Aorta (tissue), 5 donors: ENCODE measurements at regions not wholly inside any gene's neighbourhood (a gene's known extent, or its start where the extent isn't known, plus 50 kb on each side); places are given as distances from the start of the nearest gene placed in this dataset.
A peak's percentile ranks its signal among the peaks of the same experiment; 100 is the strongest.
"Not testable (repeated sequence)": the region's sequence is repeated elsewhere in the genome, so short reads cannot be mapped to it uniquely, and the experiment has no call there.

Experiments used
- ATAC-seq: fragments of 200-7000 bp; cut with Tn5 transposase; one replicate; pipeline ENCODE4 v1.9.1; 2022; ENCODE audit warnings: moderate library complexity; ENCODE audit not compliant: low FRiP score
- DNase-seq, 2 donors: peaks; one replicate each; pipeline ENCODE4 v3.0.0-alpha.2; 2020
- H3K27ac ChIP-seq, 2 donors: one replicate each; pipeline ENCODE4 v1.5.1; 2013; ENCODE audit warnings: low read length in 2 of 2, mild to moderate bottlenecking in 2 of 2, moderate library complexity in 2 of 2, control low read depth in 1 of 2, inconsistent platforms in 1 of 2, low read depth in 1 of 2
- H3K27me3 ChIP-seq, 2 donors: one replicate each; pipeline ENCODE4 v1.6.1; 2013; ENCODE audit warnings: control low read depth in 1 of 2, low read length in 1 of 2, mild to moderate bottlenecking in 1 of 2, moderate library complexity in 1 of 2; ENCODE audit not compliant: insufficient read depth in 2 of 2, control insufficient read depth in 1 of 2
- H3K36me3 ChIP-seq, 2 donors: one replicate each; pipeline ENCODE4 v1.6.1; 2013; ENCODE audit warnings: control low read depth in 1 of 2, low read length in 1 of 2, mild to moderate bottlenecking in 1 of 2; ENCODE audit not compliant: insufficient read depth in 2 of 2, control insufficient read depth in 1 of 2
- H3K4me1 ChIP-seq, 2 donors: one replicate each; pipeline ENCODE4 v1.6.1; 2013; ENCODE audit warnings: low read length in 2 of 2, control low read depth in 1 of 2, mild to moderate bottlenecking in 1 of 2, moderate library complexity in 1 of 2; ENCODE audit not compliant: insufficient read depth in 2 of 2, control insufficient read depth in 1 of 2
- H3K4me3 ChIP-seq, 2 donors: one replicate each; pipeline ENCODE4 v1.5.1; 2013; ENCODE audit warnings: low read length in 2 of 2, control low read depth in 1 of 2, mild to moderate bottlenecking in 1 of 2
- H3K9me3 ChIP-seq: one replicate; pipeline ENCODE4 v1.6.1; 2013; ENCODE audit warnings: mild to moderate bottlenecking, low read length; ENCODE audit not compliant: control insufficient read depth
- WGBS, 2 donors: extraction: QIAGEN DNeasy Blood & Tissue Kit; methylation state at CpG; one replicate each; pipeline ENCODE4 v1.1.7; 2013; 5-methylcytosine and 5-hydroxymethylcytosine counted together
- intact Hi-C, 2 donors: fragments of 100-400 bp; cut with DNase I; formaldehyde crosslinking; loops; one replicate each; pipeline versions ENCODE4 v1.14.2 to v1.15.0; 2022
- donor health status: healthy with polysubstance abuse.
- donor health status: Bipolar disorder and iron deficiency.
- donor health status: DM: no; HTN: no; CAD: no.
- donor health status: DM: no; HTN: no; CAD: no.
- donor health status: DM: yes; HTN: yes; CAD: no.

DNA sequence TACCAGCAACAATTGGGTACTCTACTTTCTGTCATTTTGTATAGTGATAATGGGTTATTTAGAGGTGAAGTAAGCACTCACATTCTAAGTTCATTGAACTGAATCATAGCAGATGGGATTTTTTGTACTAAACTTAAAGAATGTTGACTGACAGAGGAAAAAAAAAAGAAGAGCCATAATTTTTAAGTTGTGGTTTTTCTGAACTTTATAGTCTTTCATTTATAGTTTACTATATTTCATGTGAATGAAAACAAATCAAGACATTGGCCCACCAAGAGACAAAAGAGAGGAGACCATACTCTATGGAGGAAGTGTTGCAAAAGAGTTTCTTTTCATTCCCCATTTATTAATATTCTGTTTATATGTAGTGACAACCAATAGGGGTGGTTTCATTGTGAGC lies 685.7 kb downstream of the BCKDHB start:
- ATAC-seq (no peak), DNase-seq (no peak)
- Histone ChIP-seq H3K36me3 (no peaks in the 10 kb centered on the region), H3K27ac (no peak overlapping the region), H3K4me3 (no peak overlapping the region), H3K27me3 (no peaks in the 10 kb centered on the region), H3K9me3 (no peaks in the 10 kb centered on the region), H3K4me1 (peaks cover 0 to 3% of the 10 kb centered on the region in 2 donors)
- intact Hi-C loops, result no loop called here

DNA sequence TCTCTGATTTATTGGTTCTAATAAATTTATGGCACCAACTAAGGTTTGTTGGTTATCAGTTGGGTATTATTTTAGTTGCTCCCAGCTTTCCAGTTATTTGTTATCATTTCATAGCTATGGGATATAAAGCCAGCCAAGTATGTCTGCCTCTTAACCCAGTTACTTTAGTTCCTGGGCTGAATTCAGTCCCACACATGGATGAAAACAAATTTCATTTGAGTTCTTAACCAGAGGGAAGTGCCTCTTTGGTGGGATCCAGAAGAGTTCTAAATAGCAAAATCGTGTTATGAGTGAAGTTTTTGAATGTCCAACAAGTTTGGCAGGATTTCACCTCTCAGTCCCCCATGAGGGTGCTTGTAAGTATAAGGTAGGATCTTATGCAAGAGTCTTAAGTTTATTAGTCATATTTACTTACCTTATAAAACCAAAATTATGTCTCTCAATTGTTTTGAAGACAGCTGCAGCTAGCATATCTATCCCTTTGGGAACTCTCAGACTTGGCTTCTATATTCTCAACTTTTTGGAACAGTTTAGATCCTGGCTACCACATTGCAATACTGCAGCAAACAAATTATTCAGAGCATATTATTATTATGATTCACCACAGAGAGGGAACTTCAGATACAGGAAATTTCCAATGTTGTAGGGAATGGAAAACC lies 683.6 kb downstream of the BCKDHB start:
- Histone ChIP-seq H3K4me1 (peaks cover 0 to 3% of the 10 kb centered on the region in 2 donors), H3K9me3 (no peaks in the 10 kb centered on the region), H3K36me3 (no peaks in the 10 kb centered on the region), H3K27me3 (no peaks in the 10 kb centered on the region), H3K4me3 (no peak overlapping the region), H3K27ac (peak overlapping the region in 1 of 2 donors; percentile 67)
- ATAC-seq, result peak; percentile 65
- intact Hi-C loops, result no loop called here
- DNase-seq, result no peak
- WGBS, 2 donors, result 3% methylated on average over 1 of the region's 1 CpG

DNA sequence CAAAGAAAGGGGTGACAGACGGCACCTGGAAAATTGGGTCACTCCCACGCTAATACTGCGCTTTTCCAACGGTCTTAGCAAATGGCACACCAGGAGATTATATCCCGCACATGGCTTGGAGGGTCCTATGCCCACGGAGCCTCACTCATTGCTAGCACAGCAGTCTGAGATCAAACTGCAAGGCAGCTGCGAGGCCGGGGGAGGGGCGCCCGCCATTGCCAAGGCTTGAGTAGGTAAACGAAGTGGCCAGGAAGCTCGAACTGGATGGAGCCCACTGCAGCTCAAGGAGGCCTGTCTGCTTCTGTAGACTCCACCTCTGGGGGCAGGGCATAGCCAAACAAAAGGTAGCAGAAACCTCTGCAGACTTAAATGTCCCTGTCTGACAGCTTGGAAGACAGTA lies 676.8 kb downstream of the BCKDHB start:
- intact Hi-C loops, ATAC-seq, H3K4me3 ChIP-seq, H3K36me3 ChIP-seq, H3K4me1 ChIP-seq, H3K9me3 ChIP-seq, H3K27ac ChIP-seq, H3K27me3 ChIP-seq: not testable (repeated sequence)
- WGBS, 2 donors, result 95 to 97% methylated on average over 12 of the region's 12 CpGs
- peak in 1 of 2 donors; percentile 21 for DNase-seq

DNA sequence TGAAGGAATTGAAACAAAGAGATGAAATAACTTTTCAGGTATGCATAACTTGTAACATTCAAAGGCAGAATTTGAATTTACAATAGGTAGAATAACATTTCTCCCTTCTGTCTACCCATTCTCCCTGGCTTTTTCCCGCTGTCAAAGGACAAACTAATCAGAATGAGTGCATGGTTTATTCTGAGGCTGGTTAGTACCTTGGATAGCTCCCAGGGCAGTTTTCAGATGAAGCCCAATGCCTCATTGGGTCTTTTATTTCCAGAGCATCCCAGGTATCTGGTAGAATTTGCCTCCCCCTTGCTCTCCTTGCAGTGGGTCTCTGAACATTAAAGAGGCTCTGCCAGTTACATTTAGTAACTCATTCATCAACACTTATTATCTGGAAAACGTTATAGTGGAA lies 665.5 kb downstream of the BCKDHB start:
- H3K9me3 ChIP-seq, result peaks cover 1% of the 10 kb centered on the region
- H3K27ac ChIP-seq, result no peak overlapping the region
- ATAC-seq, result no peak
- no peak overlapping the region for H3K4me3 ChIP-seq
- intact Hi-C loops, result no loop called here
- H3K4me1 ChIP-seq, result no peaks in the 10 kb centered on the region
- WGBS, 2 donors, result 29 to 34% methylated on average over 2 of the region's 2 CpGs
- no peak for DNase-seq
- no peaks in the 10 kb centered on the region for H3K27me3 ChIP-seq
- no peaks in the 10 kb centered on the region for H3K36me3 ChIP-seq

DNA sequence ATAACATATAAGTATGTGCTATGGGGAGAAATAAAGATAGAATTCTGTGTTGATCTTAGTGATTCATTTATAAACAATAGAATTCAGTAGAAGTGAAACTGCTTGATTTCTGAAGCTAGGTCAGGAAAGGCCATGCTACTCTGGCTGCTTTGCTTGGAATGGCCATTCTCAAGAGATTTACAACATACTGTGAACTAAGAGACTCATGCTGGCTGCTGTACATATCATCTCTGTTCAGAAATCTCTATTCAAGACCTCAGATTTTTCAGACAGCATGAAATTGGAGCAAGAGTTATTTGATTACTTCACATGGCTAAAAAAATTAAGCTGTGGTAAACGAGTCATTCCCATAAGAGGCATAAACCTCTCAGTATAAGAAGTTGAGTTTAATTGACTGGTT lies 662.6 kb downstream of the BCKDHB start:
- 53 to 56% methylated on average over 1 of the region's 1 CpG for WGBS, 2 donors
- H3K4me3 ChIP-seq, result no peak overlapping the region

DNA sequence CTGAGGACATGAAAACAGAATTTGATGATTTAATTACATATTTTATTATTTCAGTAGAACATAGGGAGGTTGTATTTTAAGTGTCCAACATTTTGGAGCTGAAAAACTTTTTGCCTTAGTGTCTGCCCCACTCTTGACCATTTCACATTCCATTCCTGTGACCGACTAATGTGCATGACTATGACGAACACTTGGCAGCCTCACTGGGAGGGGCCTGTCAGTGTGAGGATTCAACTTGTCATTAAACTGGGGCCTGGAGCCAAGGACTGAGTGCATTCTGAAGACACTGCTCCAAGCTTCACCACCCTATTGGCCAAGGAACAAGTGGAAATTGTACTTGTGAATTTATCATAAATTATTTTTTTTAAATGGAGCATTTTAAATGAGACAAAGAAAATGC lies 661.3 kb downstream of the BCKDHB start:
- no peak overlapping the region for H3K4me3 ChIP-seq
- H3K36me3 ChIP-seq, result no peaks in the 10 kb centered on the region
- no peaks in the 10 kb centered on the region for H3K27me3 ChIP-seq
- WGBS, 2 donors, result 10 to 15% methylated on average over 2 of the region's 2 CpGs
- ATAC-seq, result peak; percentile 81
- H3K4me1 ChIP-seq, result no peaks in the 10 kb centered on the region
- no peak overlapping the region for H3K27ac ChIP-seq
- peak; percentile 80 to 81 for DNase-seq
- intact Hi-C loops, result no loop called here
- no peaks in the 10 kb centered on the region for H3K9me3 ChIP-seq

More for the DNA sequence above, 662.6 kb downstream of the BCKDHB start:
- no peaks in the 10 kb centered on the region for H3K4me1 ChIP-seq
- ATAC-seq, result no peak
- no peaks in the 10 kb centered on the region for H3K36me3 ChIP-seq
- H3K27ac ChIP-seq, result no peak overlapping the region
- intact Hi-C loops, result no loop called here
- H3K9me3 ChIP-seq, result peaks cover under 1% of the 10 kb centered on the region
- H3K27me3 ChIP-seq, result no peaks in the 10 kb centered on the region
- no peak for DNase-seq

DNA sequence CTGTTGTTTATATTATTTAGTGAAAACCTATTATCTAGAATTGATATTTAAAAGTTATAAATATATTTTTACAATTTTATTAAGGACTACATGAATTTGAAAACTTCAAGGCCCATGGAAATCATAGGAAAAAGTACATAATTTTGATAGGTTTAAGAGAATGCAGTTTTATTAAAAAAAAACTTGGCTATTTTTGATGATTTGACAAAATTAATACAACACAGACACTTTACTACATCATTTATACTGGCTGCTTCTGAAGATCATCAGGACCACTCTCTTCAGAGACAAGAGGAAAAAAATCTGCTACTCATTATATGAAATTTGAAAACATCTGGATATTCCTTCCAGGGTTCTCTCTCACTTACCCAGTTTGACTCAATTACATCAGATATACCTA lies 637.7 kb downstream of the BCKDHB start:
- Histone ChIP-seq H3K27ac (no peak overlapping the region), H3K9me3 (no peaks in the 10 kb centered on the region), H3K36me3 (no peaks in the 10 kb centered on the region), H3K4me3 (no peak overlapping the region), H3K4me1 (no peaks in the 10 kb centered on the region), H3K27me3 (no peaks in the 10 kb centered on the region)
- no peak for DNase-seq
- ATAC-seq, result no peak
- intact Hi-C loops, result no loop called here

DNA sequence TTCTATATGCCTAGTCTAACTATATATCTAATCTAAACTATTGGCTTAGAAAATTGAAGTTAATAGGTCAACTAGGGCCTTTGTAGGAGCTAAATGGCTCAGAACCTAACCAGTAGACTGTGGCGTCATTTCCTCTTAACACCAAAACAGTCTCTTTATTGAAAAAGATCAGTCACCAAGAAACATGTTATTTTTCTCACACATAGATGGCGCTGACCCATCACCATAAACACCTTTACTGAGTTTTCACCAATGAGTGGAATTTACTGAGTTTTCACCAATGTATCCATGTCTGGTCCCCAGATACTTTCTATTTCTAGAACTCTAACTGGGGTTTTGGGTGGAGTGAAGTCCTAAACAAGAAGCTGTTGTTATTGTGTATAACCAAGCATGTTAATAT lies 636.0 kb downstream of the BCKDHB start:
- 29 to 34% methylated on average over 2 of the region's 2 CpGs for WGBS, 2 donors
- no peaks in the 10 kb centered on the region for H3K27me3 ChIP-seq
- no peak for DNase-seq
- ATAC-seq, result no peak
- no peaks in the 10 kb centered on the region for H3K9me3 ChIP-seq
- no peaks in the 10 kb centered on the region for H3K4me1 ChIP-seq
- H3K4me3 ChIP-seq, result no peak overlapping the region
- H3K36me3 ChIP-seq, result no peaks in the 10 kb centered on the region
- no peak overlapping the region for H3K27ac ChIP-seq
- intact Hi-C loops, result no loop called here

DNA sequence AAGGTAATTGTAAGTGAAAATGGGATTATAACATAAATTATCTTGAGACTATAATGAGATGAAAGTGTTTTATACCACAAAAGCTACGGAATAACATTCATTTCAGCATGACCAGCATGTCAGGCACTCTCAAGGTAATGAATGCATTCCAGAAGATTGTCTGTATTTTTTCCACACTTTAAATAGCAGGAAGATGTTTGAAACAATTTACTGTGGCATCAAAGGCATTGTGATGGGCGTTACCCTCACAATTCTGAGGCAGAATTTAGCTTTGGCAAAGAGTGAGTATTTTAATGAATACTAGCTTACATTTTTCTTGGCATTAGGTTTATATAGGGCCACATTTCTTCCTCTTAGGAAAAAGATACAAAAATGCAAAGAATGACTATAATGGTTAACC lies 627.2 kb downstream of the BCKDHB start:
- no peak overlapping the region for H3K4me3 ChIP-seq
- ATAC-seq (no peak), DNase-seq (no peak)
- no peaks in the 10 kb centered on the region for H3K36me3 ChIP-seq
- H3K4me1 ChIP-seq, result no peaks in the 10 kb centered on the region
- H3K9me3 ChIP-seq, result no peaks in the 10 kb centered on the region
- H3K27me3 ChIP-seq, result no peaks in the 10 kb centered on the region
- H3K27ac ChIP-seq, result no peak overlapping the region
- 81 to 89% methylated on average over 2 of the region's 2 CpGs for WGBS, 2 donors
- intact Hi-C loops, result no loop called here
